ENCODE measurements at regions not wholly inside any gene's neighbourhood (a gene's known extent, or its start where the extent isn't known, plus 50 kb on each side); places are given as distances from the start of the nearest gene placed in this dataset.

- TF ChIP-seq BRF2 (CRISPR knock-in tag; IDR thresholded peaks at IDR 0.05) (no peak), PHF20 (CRISPR knock-in tag; IDR thresholded peaks at IDR 0.05) (no peak)
Measured at GRCh38 chr1:96365596-96366390, 355.8 kb upstream of the PTBP2 start (continued).

GRCh38 chr1:96366516-96366915, 355.1 kb upstream of the PTBP2 start:
- no peak for FAIRE-seq

More at GRCh38 chr1:96366516-96366915, 355.1 kb upstream of the PTBP2 start:
- H2AFZ ChIP-seq (ENCODE audit: low read length), result no peak overlapping the region
- BruUV-seq (replicated peaks), result no TSS peak
- 31% methylated on average over 2 of the region's 2 CpGs for WGBS (ENCODE audit: low lambda C conversion rate)
- no peaks in the 10 kb centered on the region for H4K20me1 ChIP-seq (ENCODE audit: insufficient read depth, low read length)
- H3K27me3 ChIP-seq (ENCODE audit: control insufficient read depth in 1 of 2, insufficient read depth in 2 of 2, low read length in 2 of 2), result no peaks in the 10 kb centered on the region
- in situ Hi-C loops (cut with HindIII; ENCODE audit: extremely low pct_ligation_motif_present, low pct_unique_long_range_greater_than_20kb) (no loop called here), intact Hi-C loops (cut with micrococcal nuclease; ENCODE audit: unreplicated experiment) (no loop called here)
- ATAC-seq, result no peak
- no peak overlapping the region for H3K27ac ChIP-seq (ENCODE audit: extremely low read length, insufficient read depth, low read length)
- H3K9ac ChIP-seq (ENCODE audit: insufficient read depth, low read depth, low read length), result no peak overlapping the region
- no peak for TF ChIP-seq MIXL1 (CRISPR knock-in tag; IDR thresholded peaks at IDR 0.05)
- no peak for TF ChIP-seq ZNF280D (CRISPR knock-in tag; IDR thresholded peaks at IDR 0.05)
- TF ChIP-seq PAF1 (CRISPR knock-in tag; IDR thresholded peaks at IDR 0.05), result no peak
- no peak for TF ChIP-seq ZBTB42 (CRISPR knock-in tag; IDR thresholded peaks at IDR 0.05)
- TF ChIP-seq ZNF362 (CRISPR knock-in tag; IDR thresholded peaks at IDR 0.05; ENCODE audit: borderline replicate concordance), result no peak
- TF ChIP-seq HDAC6 (IDR thresholded peaks at IDR 0.05; ENCODE audit: low read depth, low read length), result no peak
- no peak for TF ChIP-seq ZNF530 (CRISPR knock-in tag; IDR thresholded peaks at IDR 0.05; ENCODE audit: low read depth)
- no peak for TF ChIP-seq NKX3-1 (CRISPR knock-in tag; IDR thresholded peaks at IDR 0.05)
- no peak for TF ChIP-seq ZFP36L2 (CRISPR knock-in tag; IDR thresholded peaks at IDR 0.05)
- no peak for TF ChIP-seq U2AF1 (optimal IDR thresholded peaks at IDR 0.05; ENCODE audit: low read depth, low read length)
- TF ChIP-seq ZNF264 (CRISPR knock-in tag; IDR thresholded peaks at IDR 0.05), result no peak
- TF ChIP-seq ZNF333 (CRISPR knock-in tag; IDR thresholded peaks at IDR 0.05; ENCODE audit: borderline replicate concordance), result no peak
- TF ChIP-seq U2AF2 (IDR thresholded peaks at IDR 0.05; ENCODE audit: low read depth, low read length), result no peak
- TF ChIP-seq MTF1 (CRISPR knock-in tag; IDR thresholded peaks at IDR 0.05), result no peak
- no peak for TF ChIP-seq ZNF747 (CRISPR knock-in tag; IDR thresholded peaks at IDR 0.05; ENCODE audit: borderline replicate concordance)
- no peaks in the 10 kb centered on the region for H3K79me2 ChIP-seq (ENCODE audit: insufficient read depth, low read length)
- no peaks in the 10 kb centered on the region for H3K4me1 ChIP-seq (ENCODE audit: insufficient read depth, low read length)
- H3K36me3 ChIP-seq (replicated peaks in 1 of 2; ENCODE audit: control insufficient read depth in 1 of 2, insufficient read depth in 2 of 2, low read length in 2 of 2), result no peaks in the 10 kb centered on the region
- POLR2A ChIA-PET, result no interaction called here
- H3K4me3 ChIP-seq (replicated peaks in 1 of 3; ENCODE audit: insufficient read depth in 1 of 3, low read depth in 2 of 3, low read length in 3 of 3), result no peak overlapping the region
- no peak overlapping the region for H3K4me2 ChIP-seq (ENCODE audit: low read depth, low read length)
- CTCF ChIA-PET (ENCODE audit: low intra/inter-chr PET ratio, low total read pairs), result no interaction called here
- no peaks in the 10 kb centered on the region for H3K9me3 ChIP-seq (ENCODE audit: low read length)
- DNase-seq (ENCODE audit: low spot score), result no peak
